HG02763 (cell line): ENCODE measurements at regions not wholly inside any gene's neighbourhood (a gene's known extent, or its start where the extent isn't known, plus 50 kb on each side); places are given as distances from the start of the nearest gene placed in this dataset.
"Not testable (repeated sequence)": the region's sequence is repeated elsewhere in the genome, so short reads cannot be mapped to it uniquely, and the experiment has no call there.

Experiments used
- ATAC-seq: cut with Tn5 transposase; IDR thresholded peaks from one replicate; pipeline ENCODE4 v1.9.1; 2021; ENCODE audit warnings: mild to moderate bottlenecking, moderate library complexity; ENCODE audit not compliant: unreplicated experiment

GRCh38 chr10:63773962-63774361 lies 252.8 kb downstream of the REEP3 start:
- no peak for ATAC-seq

DNA sequence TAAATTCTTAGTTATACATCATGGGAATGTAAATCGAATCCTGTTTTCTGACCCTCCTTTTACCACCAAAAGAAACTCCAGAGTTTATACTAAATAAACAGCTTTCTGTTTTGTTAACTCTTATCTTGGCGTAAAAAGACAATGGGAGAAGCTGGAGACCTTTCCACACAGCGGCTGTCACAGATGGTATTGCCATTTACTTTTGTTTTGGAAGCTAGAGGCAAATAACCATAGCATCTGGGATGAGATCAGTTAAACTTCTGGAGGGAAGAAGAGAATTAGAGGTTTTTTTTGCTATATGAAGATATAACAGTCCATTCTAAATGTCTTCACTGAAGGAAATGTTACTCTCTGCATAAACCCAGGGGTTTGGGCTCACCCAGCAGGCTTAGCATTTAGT lies 258.9 kb downstream of the REEP3 start:
- ATAC-seq, result no peak

GRCh38 chr10:63781226-63781625 lies 260.0 kb downstream of the REEP3 start:
- no peak for ATAC-seq

DNA sequence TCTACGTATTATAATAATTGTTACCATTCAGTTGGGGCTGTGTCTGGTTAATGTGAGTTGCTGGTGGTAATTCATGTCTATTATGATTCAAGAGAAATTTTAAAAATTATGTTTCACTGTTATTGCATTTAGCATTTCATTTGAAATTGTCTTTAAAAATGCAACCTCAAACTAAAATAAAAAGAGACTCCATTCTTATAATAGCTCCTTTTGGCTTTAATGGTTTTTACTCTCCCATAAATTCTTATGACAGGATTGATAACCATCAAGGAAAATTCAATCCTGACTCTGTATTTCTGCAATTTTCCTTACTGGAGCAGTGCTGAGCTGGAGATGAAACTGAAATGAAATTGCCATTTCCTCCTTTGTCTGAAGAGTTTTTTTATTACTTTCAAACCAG lies 262.7 kb downstream of the REEP3 start:
- no peak for ATAC-seq

DNA sequence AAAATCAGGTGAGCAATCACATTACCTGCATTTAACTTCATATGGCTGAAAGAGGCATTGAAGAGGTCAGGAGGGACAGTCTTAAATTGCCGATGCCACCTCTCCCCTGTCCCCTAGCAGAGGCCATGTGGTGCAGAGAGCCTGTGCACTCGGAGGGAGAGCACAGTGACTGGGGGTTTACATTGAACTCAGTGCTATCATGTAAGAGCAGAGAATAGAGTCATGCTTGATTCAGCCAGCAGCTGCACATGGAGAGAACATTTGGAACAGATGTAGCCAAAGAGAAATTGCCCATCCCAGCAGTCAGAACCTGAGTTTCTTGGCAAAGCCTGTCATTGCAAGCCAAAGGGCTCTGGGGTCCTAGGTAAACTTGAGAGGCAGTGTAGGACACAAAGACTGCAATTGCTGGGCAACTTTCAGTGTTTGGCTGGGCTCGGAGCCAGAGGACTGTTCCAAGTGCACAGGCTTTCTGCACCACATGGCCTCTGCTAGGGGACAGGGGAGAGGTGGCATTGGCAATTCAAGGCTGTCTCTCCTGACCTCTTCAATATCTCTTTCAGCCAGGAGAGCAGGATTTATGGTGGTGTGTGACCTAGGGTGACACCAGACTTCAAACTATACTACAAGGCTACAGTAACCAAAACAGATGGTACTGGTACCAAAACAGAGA lies 267.1 kb downstream of the REEP3 start:
- ATAC-seq, result no peak

DNA sequence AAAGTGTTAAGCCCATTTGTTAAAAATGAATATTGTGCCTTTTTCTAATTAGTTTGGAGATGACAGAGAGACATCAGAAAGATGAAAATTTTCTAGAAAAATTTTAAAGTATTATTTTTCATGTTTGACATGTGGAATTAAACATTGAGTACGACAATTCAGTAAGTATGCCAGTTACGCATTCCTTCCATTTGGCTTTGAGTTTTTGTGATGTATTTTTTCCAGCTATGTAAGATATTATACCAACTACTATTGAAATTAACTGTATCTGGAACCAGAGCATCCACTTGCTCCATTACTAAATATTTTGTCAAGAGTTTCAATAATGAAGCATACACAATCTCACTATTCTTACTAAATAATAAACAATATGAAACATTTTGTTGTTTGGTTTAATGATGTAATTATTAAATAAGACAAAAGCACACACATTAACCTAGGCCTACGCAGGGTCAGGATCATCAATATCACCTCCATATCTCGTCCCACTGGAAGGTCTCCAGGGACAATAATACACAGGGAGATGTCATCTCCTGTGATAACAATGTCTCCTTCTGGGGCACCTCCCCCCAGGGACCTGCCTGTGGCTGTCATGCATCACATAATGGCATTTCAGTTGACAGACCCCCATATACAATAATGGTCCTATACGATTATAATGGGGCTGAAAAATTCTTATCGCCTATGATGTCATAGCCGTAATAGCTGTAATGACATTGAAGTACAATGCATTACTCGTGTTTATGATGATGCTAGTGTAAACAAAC lies 274.1 kb downstream of the REEP3 start:
- ATAC-seq, result no peak

GRCh38 chr10:63798599-63799498 lies 277.6 kb downstream of the REEP3 start:
- ATAC-seq, result no peak

GRCh38 chr10:63799521-63800300 lies 278.5 kb downstream of the REEP3 start:
- ATAC-seq, result no peak

DNA sequence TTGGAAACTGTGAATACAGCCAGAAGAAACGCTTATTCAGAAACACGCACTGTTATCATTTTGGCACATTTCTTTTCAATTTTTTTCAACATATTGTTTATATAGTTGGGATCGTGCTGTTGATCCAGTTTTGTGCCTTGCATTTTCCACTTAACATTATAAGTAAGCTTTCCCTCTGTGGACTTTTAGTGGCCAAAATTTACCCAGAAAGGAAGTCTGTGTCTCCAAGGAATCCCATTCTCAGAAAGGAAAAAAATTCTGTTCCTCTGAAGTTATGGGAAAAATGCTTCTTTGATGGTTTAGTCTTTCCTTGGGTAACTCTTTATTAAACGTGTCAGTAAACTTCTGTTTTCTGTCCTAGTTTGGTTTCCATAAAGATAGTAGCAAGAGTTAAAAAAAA lies 280.0 kb downstream of the REEP3 start:
- no peak for ATAC-seq

DNA sequence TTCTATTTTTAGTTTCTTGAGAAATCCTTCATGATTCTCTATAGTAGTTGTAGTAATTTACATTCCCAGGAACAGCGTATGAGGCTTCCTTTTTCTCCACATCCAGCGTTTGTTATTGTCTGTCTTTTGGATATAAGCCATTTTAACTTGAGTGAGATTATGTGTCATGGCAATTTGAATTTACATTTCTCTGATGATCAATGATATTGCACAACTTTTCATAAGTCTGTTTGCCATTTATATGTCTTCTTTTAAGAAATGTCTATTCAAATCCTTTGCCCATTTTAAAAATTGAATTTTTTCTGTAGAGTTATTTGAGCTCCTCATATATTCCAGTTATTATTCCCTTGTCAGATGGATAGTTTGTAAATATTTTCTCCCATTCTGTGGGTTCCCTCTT lies 285.1 kb downstream of the REEP3 start:
- ATAC-seq, result no peak

DNA sequence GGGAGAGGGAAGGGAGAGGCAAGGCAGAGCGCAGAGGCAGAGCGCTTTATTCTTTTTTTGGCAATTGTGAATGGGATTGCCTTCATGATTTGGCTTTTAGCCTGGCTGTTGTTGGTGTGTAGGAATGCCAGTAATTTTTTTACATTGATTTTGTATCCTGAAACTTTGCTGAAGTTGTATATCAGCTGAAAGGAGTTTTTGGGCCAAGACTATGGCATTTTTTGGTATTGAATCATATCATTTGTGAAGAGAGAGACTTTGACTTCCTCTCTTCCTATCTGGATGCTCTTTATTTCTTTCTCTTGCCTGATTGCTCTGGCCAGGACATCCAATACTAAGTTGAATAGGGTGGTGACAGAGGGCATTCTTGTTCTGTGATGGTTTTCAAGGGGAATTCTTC lies 291.3 kb downstream of the REEP3 start:
- no peak for ATAC-seq

DNA sequence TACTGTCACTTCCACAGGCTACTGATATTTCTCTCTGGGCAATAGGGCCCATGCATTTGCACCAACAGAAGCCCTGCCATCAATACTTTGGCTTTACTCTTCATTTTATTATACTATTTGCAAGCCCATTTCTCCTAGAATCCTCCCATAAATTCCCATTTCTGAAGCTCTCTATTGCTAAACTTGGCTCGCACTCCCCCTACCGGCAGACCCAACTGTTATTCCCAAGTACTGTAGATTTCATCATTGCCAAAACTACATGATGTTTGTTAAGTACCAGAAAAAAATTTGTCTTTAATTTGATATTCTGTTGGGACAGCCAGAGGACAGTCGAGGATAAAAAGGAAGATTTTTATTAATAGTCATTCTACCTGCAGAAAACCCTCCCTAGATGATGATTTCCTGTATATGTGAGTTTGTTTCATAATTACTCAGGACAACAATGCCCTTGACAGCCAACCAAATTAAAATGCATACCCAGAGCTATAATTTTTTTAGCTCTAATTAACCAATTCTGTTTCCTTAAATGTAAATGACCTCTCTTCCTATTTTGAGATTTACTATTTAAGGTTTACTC lies 298.6 kb downstream of the REEP3 start:
- no peak for ATAC-seq

GRCh38 chr10:63822496-63822895 lies 301.3 kb downstream of the REEP3 start:
- ATAC-seq, result no peak

GRCh38 chr10:63825111-63825510 lies 303.9 kb downstream of the REEP3 start:
- no peak for ATAC-seq

DNA sequence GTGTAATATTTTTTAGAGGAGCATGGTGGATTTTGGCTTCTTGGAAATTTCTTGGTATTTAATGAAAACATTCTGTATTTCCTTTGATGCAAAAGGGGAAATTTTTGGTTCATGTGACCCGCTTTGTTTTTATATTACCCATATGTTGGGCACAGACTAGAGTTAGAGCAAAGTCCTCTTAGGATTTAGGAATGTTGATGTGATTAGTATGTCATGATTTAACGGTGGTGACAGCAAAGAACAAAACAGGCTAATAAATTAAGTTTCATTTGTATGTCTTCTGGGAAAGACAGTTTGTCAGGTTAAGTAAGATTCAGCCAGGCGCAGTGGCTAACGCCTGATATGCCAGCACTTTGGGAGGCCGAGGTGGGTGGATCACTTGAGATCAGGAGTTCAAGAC lies 304.6 kb downstream of the REEP3 start:
- no peak for ATAC-seq

- not testable (repeated sequence) for ATAC-seq
Measured at GRCh38 chr10:63827018-63827417, 305.8 kb downstream of the REEP3 start.

GRCh38 chr10:63829020-63829419 lies 307.8 kb downstream of the REEP3 start:
- ATAC-seq, result no peak

DNA sequence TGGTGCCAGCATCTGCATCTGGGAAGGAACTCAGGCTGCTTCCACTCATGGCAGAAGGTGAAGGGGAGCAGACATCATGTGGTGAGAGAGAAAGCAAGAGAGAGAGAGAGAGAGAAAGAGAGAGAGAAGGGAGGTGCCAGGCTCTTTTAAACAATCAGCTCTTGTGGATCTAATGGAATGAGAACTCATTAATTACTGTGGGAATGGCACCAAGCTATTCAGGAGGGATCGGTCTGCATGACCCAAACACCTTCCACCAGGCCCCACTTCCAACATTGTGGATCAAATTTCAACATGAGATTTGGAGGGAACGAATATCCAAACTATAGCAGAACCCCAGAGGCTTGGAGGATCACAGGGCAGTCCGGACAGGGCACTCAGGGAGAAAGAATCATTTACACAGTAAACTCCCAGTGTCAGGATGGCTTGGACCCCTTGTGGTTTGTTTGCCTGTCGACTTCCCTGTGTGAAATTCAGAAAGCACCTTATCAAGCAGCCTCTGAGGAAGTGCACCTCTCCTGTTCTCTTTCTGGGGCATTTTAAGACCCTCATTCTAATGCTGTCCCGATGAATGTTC lies 308.5 kb downstream of the REEP3 start:
- no peak for ATAC-seq

DNA sequence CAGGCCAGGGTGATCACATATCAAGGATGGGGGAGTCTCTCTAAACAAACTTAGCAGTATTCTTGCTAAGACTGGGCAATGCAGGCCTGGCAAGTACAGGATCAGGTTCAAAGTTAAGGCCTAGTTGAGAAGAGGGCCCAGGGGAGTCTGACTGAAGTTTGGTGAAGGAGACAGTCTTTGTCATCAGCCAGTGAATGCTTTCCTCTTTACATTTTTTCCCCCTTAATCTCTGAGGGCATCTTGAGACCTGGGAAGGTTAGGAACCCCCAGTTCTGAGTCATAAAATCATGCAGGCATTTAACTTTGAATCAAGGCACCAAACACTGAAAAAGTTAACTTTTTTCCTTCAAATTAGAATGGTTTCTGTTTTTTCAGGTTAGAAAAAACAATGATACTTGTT lies 311.5 kb downstream of the REEP3 start:
- no peak for ATAC-seq

DNA sequence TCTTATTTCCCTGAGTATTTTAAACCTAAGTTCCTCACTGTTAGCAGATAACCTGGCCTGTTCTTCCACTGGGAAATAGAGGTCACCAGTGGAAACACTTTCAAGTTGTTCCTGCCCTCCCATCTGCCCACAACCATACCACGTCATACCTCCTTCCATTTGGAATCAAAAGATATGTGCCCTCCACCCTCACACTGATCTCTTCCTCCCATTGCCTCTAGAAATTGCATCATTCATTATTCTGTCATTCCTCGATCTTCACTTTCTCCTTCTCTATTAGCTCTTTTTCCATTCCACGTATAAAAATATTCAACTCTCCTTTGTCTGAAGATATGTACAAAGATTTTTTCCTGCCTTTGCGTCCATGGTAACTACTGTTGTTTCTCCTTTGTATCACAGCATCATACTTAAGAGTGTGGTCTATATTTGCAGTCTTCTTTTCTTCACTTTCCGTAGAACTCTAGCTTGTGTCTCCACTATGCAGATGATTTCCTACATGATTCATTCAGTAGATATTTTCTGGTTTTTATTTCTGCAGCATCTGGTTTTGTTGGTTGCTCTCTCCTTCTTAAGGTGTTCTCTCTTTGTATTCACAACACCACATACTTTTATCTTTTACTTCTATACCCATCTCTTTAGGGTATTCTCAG lies 312.3 kb downstream of the REEP3 start:
- no peak for ATAC-seq
